Dendritic cell treated with granulocyte-macrophage colony-stimulating factor and Interleukin-4, amounts not matched to agents 40 ng/mL and 50 ng/mL, for 4 days (primary cell): ENCODE measurements at regions not wholly inside any gene's neighbourhood (a gene's known extent, or its start where the extent isn't known, plus 50 kb on each side); places are given as distances from the start of the nearest gene placed in this dataset.

ENCODE experiments used
- H3K27ac Mint-ChIP-seq: one replicate; pipeline ENCODE4 v1.8.0; 2022; ENCODE audit warnings: mild to moderate bottlenecking, mixed read lengths
- H3K27me3 Mint-ChIP-seq: one replicate; pipeline ENCODE4 v1.8.0; 2022; ENCODE audit warnings: mild to moderate bottlenecking, mixed read lengths
- H3K36me3 Mint-ChIP-seq: one replicate; pipeline ENCODE4 v1.8.0; 2022; ENCODE audit warnings: low read depth, mixed read lengths
- H3K4me1 Mint-ChIP-seq: one replicate; pipeline ENCODE4 v1.8.0; 2022; ENCODE audit warnings: low read depth, mixed read lengths
- H3K4me3 Mint-ChIP-seq: one replicate; pipeline ENCODE4 v1.8.0; 2022; ENCODE audit warnings: mild to moderate bottlenecking, moderate library complexity, mixed read lengths
- H3K9me3 Mint-ChIP-seq: one replicate; pipeline ENCODE4 v1.8.0; 2022; ENCODE audit warnings: mixed read lengths
- intact Hi-C: fragments of 100-400 bp; cut with micrococcal nuclease; formaldehyde crosslinking; loops from one replicate; pipeline ENCODE4 v1.15.0; 2022

GRCh38 chr7:1340031-1340430, 107.4 kb downstream of the UNCX start:
- Mint-ChIP-seq H3K4me1 (no peaks in the 10 kb centered on the region), H3K27me3 (peaks cover 24% of the 10 kb centered on the region), H3K4me3 (no peak overlapping the region), H3K27ac (no peak overlapping the region), H3K9me3 (peaks cover 27% of the 10 kb centered on the region), H3K36me3 (no peaks in the 10 kb centered on the region)
- intact Hi-C loops = no loop called here

GRCh38 chr7:1340461-1341360, 108.0 kb downstream of the UNCX start:
- intact Hi-C loops = no loop called here
- peaks cover 22% of the 10 kb centered on the region for H3K27me3 Mint-ChIP-seq
- H3K4me1 Mint-ChIP-seq = no peaks in the 10 kb centered on the region
- H3K9me3 Mint-ChIP-seq = peaks cover 27% of the 10 kb centered on the region
- H3K27ac Mint-ChIP-seq = no peak overlapping the region
- H3K4me3 Mint-ChIP-seq = no peak overlapping the region
- H3K36me3 Mint-ChIP-seq = no peaks in the 10 kb centered on the region

GRCh38 chr7:1341361-1342089, 108.9 kb downstream of the UNCX start:
- intact Hi-C loops = no loop called here
- H3K4me3 Mint-ChIP-seq = no peak overlapping the region

GRCh38 chr7:1342090-1342640, 109.5 kb downstream of the UNCX start:
- peaks cover 18% of the 10 kb centered on the region for H3K9me3 Mint-ChIP-seq
- intact Hi-C loops = no loop called here
- H3K27me3 Mint-ChIP-seq = peaks cover 22% of the 10 kb centered on the region
- H3K27ac Mint-ChIP-seq = no peak overlapping the region
- no peaks in the 10 kb centered on the region for H3K4me1 Mint-ChIP-seq
- no peak overlapping the region for H3K4me3 Mint-ChIP-seq
- H3K36me3 Mint-ChIP-seq = no peaks in the 10 kb centered on the region

More at GRCh38 chr7:1341361-1342089, 108.9 kb downstream of the UNCX start:
- Mint-ChIP-seq H3K27me3 (peaks cover 20% of the 10 kb centered on the region), H3K36me3 (no peaks in the 10 kb centered on the region), H3K4me1 (no peaks in the 10 kb centered on the region), H3K27ac (no peak overlapping the region), H3K9me3 (peaks cover 24% of the 10 kb centered on the region)

- H3K27ac Mint-ChIP-seq = no peak overlapping the region
- peaks cover 26% of the 10 kb centered on the region for H3K27me3 Mint-ChIP-seq
- no peak overlapping the region for H3K4me3 Mint-ChIP-seq
- no peaks in the 10 kb centered on the region for H3K36me3 Mint-ChIP-seq
- intact Hi-C loops = no loop called here
- H3K9me3 Mint-ChIP-seq = peaks cover 7% of the 10 kb centered on the region
- H3K4me1 Mint-ChIP-seq = no peaks in the 10 kb centered on the region
Observed at GRCh38 chr7:1343551-1343950, 110.9 kb downstream of the UNCX start.

GRCh38 chr7:1344421-1344820, 111.7 kb downstream of the UNCX start:
- no peaks in the 10 kb centered on the region for H3K36me3 Mint-ChIP-seq
- H3K4me1 Mint-ChIP-seq = no peaks in the 10 kb centered on the region
- peaks cover 23% of the 10 kb centered on the region for H3K27me3 Mint-ChIP-seq
- H3K4me3 Mint-ChIP-seq = no peak overlapping the region
- H3K9me3 Mint-ChIP-seq = peaks cover 7% of the 10 kb centered on the region
- H3K27ac Mint-ChIP-seq = no peak overlapping the region
- intact Hi-C loops = no loop called here

- intact Hi-C loops = no loop called here
- Mint-ChIP-seq H3K9me3 (peaks cover 7% of the 10 kb centered on the region), H3K36me3 (no peaks in the 10 kb centered on the region)
Observed at GRCh38 chr7:1344981-1345701, 112.5 kb downstream of the UNCX start.

GRCh38 chr7:1345796-1346755, 113.2 kb downstream of the MICALL2 start:
- intact Hi-C loops = no loop called here
- Mint-ChIP-seq H3K27ac (no peak overlapping the region), H3K9me3 (peaks cover 7% of the 10 kb centered on the region), H3K27me3 (peaks cover 20% of the 10 kb centered on the region), H3K4me3 (no peak overlapping the region), H3K4me1 (no peaks in the 10 kb centered on the region), H3K36me3 (no peaks in the 10 kb centered on the region)

More at GRCh38 chr7:1344981-1345701, 112.5 kb downstream of the UNCX start:
- H3K27me3 Mint-ChIP-seq = peaks cover 18% of the 10 kb centered on the region
- H3K4me3 Mint-ChIP-seq = no peak overlapping the region
- no peak overlapping the region for H3K27ac Mint-ChIP-seq
- H3K4me1 Mint-ChIP-seq = no peaks in the 10 kb centered on the region

- no peaks in the 10 kb centered on the region for H3K36me3 Mint-ChIP-seq
- no peak overlapping the region for H3K4me3 Mint-ChIP-seq
- H3K4me1 Mint-ChIP-seq = no peaks in the 10 kb centered on the region
- H3K9me3 Mint-ChIP-seq = peaks cover 7% of the 10 kb centered on the region
- no peak overlapping the region for H3K27ac Mint-ChIP-seq
- intact Hi-C loops = no loop called here
- H3K27me3 Mint-ChIP-seq = peaks cover 20% of the 10 kb centered on the region
Observed at GRCh38 chr7:1346851-1347250, 112.4 kb downstream of the MICALL2 start.

- H3K4me3 Mint-ChIP-seq = no peak overlapping the region
- no peaks in the 10 kb centered on the region for H3K4me1 Mint-ChIP-seq
- intact Hi-C loops = no loop called here
- H3K27me3 Mint-ChIP-seq = peaks cover 16% of the 10 kb centered on the region
- no peaks in the 10 kb centered on the region for H3K36me3 Mint-ChIP-seq
- no peak overlapping the region for H3K27ac Mint-ChIP-seq
- peaks cover 1% of the 10 kb centered on the region for H3K9me3 Mint-ChIP-seq
Observed at GRCh38 chr7:1348096-1348822, 111.0 kb downstream of the MICALL2 start.

GRCh38 chr7:1348823-1349335, 110.4 kb downstream of the MICALL2 start:
- Mint-ChIP-seq H3K36me3 (no peaks in the 10 kb centered on the region), H3K4me1 (no peaks in the 10 kb centered on the region), H3K27ac (no peak overlapping the region), H3K27me3 (peaks cover 16% of the 10 kb centered on the region), H3K4me3 (no peak overlapping the region), H3K9me3 (no peaks in the 10 kb centered on the region)
- intact Hi-C loops = no loop called here

- Mint-ChIP-seq H3K4me3 (no peak overlapping the region), H3K9me3 (no peaks in the 10 kb centered on the region), H3K36me3 (no peaks in the 10 kb centered on the region), H3K27me3 (peaks cover 16% of the 10 kb centered on the region), H3K4me1 (no peaks in the 10 kb centered on the region), H3K27ac (no peak overlapping the region)
- intact Hi-C loops = no loop called here
Observed at GRCh38 chr7:1349351-1349761, 109.9 kb downstream of the MICALL2 start.
